HG03280 (cell line): ENCODE measurements at regions not wholly inside any gene's neighbourhood (a gene's known extent, or its start where the extent isn't known, plus 50 kb on each side); places are given as distances from the start of the nearest gene placed in this dataset.
"Not testable (repeated sequence)": the region's sequence is repeated elsewhere in the genome, so short reads cannot be mapped to it uniquely, and the experiment has no call there.

Source experiments
- ATAC-seq: cut with Tn5 transposase; IDR thresholded peaks from one replicate; pipeline ENCODE4 v1.9.1; 2021; ENCODE audit warnings: mild to moderate bottlenecking, moderate library complexity; ENCODE audit not compliant: unreplicated experiment

GRCh38 chr5:1731855-1732237 lies 67.8 kb downstream of the MRPL36 start:
- not testable (repeated sequence) for ATAC-seq

GRCh38 chr5:1731091-1731639 lies 68.5 kb downstream of the MRPL36 start:
- ATAC-seq, result no peak

GRCh38 chr5:1730487-1730847 lies 69.2 kb downstream of the MRPL36 start:
- ATAC-seq, result no peak

- no peak for ATAC-seq
Measured at GRCh38 chr5:1729641-1730486, 69.8 kb downstream of the MRPL36 start.

GRCh38 chr5:1728846-1729245 lies 70.8 kb downstream of the MRPL36 start:
- ATAC-seq, result no peak

GRCh38 chr5:1727571-1727970 lies 72.1 kb downstream of the MRPL36 start:
- ATAC-seq, result no peak

GRCh38 chr5:1726956-1727355 lies 72.7 kb downstream of the MRPL36 start:
- no peak for ATAC-seq

GRCh38 chr5:1726469-1726865 lies 73.2 kb downstream of the MRPL36 start:
- ATAC-seq, result no peak

GRCh38 chr5:1725641-1726468 lies 73.8 kb downstream of the MRPL36 start:
- no peak for ATAC-seq

- no peak for ATAC-seq
Measured at GRCh38 chr5:1724822-1725602, 74.6 kb downstream of the MRPL36 start.

- no peak for ATAC-seq
Measured at GRCh38 chr5:1723957-1724821, 75.4 kb downstream of the MRPL36 start.

GRCh38 chr5:1723476-1723875 lies 76.2 kb downstream of the MRPL36 start:
- ATAC-seq, result no peak

GRCh38 chr5:1722877-1723276 lies 76.8 kb downstream of the MRPL36 start:
- no peak for ATAC-seq

GRCh38 chr5:1720396-1721110 lies 79.1 kb downstream of the MRPL36 start:
- no peak for ATAC-seq

- no peak for ATAC-seq
Measured at GRCh38 chr5:1719860-1720259, 79.8 kb downstream of the MRPL36 start.

- ATAC-seq, result no peak
Measured at GRCh38 chr5:1718669-1719068, 81.0 kb downstream of the MRPL36 start.

- not testable (repeated sequence) for ATAC-seq
Measured at GRCh38 chr5:1710091-1710490, 89.5 kb downstream of the MRPL36 start.

GRCh38 chr5:1709171-1709803 lies 90.3 kb downstream of the MRPL36 start:
- no peak for ATAC-seq

- no peak for ATAC-seq
Measured at GRCh38 chr5:1708592-1709141, 91.0 kb downstream of the MRPL36 start.
